IPS-NIHi7 (cell line): ENCODE measurements at regions not wholly inside any gene's neighbourhood (a gene's known extent, or its start where the extent isn't known, plus 50 kb on each side); places are given as distances from the start of the nearest gene placed in this dataset.
"Not testable (repeated sequence)": the region's sequence is repeated elsewhere in the genome, so short reads cannot be mapped to it uniquely, and the experiment has no call there.

Source experiments
- DNase-seq: peaks from one replicate; pipeline ENCODE4 v3.0.0; 2012; ENCODE audit warnings: mixed read lengths; ENCODE audit errors: extremely low spot score

DNA sequence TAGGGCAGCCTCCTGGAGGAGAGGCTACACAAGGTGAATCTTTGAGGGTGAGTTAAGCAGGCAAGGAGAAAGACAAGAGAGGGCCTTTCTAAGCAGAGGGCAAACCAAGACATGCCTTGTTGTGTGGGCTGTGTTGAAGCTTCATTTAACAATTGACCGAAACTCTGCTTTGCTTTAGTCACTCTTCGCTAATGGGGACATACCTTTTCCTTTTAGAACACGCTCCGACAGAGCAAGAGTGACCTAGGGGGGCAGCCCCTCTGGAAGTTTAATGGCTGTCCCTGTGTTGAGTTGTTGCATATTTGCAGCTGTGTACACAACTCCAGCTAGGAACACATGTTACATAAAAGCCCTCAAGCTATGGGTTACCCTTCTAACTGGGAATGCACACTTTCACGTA lies 218.1 kb upstream of the WWC1 start:
- DNase-seq = no peak

GRCh38 chr5:168073991-168074800 lies 217.2 kb upstream of the WWC1 start:
- no peak for DNase-seq

DNA sequence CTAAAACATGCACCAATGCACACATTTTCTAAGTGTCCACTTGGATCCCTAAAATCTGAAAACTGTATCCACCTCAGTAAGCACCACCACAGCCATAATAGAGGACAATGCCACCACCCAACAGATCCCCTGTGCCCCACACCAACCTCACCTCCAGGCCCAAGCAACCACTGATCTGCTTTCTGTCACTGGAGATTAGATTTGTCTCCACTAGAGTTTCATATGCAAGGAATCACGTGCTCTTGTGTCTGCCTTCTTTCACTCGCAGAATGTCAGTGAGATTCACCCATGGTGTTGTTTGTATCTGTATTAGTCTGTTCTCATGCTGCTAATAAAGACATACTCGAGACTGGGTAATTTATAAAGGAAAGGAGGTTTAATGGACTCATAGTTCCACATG lies 216.1 kb upstream of the WWC1 start:
- no peak for DNase-seq

GRCh38 chr5:168076561-168076991 lies 214.9 kb upstream of the WWC1 start:
- peak; percentile 74 for DNase-seq

GRCh38 chr5:168085261-168086031 lies 206.0 kb upstream of the WWC1 start:
- no peak for DNase-seq

- DNase-seq = peak; percentile 51
Observed at GRCh38 chr5:168086104-168086610, 205.3 kb upstream of the WWC1 start.

- DNase-seq = no peak
Observed at GRCh38 chr5:168086746-168087145, 204.7 kb upstream of the WWC1 start.

DNA sequence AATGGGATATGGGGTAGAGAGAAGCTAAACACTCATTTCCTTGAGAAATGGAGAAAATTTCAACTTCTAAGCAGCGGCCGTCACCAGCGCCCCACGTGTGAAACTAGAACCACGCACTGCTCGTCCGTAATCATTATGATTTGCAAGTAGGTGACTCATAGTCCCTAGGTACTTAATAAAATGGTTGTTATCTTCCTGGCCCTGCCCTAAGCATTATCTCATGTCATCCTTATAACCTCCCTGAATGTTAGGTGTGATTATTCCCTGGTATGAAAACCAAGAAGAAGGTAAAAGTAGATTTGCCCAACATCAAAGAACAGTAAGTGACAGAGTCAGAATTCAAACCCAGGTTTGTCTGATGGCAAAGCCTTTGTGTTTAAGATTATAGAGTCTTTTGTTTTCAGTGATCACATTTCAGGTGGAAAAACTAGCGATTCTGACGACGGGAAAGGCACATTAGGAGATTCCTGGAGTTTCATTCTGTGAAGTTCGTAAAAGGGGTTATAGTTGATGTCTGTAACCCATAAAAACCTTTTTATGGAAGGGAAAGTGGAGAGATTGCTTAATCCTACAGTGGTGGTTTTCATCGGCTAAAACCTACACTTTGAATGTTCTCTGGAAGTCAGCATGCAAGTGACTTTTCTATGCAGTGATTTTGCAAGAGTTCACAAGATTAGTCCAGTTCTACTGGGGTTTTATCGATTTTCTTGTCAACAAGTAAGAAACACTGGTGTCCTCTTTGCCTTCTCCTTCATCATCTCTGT lies 202.9 kb upstream of the WWC1 start:
- no peak for DNase-seq

DNA sequence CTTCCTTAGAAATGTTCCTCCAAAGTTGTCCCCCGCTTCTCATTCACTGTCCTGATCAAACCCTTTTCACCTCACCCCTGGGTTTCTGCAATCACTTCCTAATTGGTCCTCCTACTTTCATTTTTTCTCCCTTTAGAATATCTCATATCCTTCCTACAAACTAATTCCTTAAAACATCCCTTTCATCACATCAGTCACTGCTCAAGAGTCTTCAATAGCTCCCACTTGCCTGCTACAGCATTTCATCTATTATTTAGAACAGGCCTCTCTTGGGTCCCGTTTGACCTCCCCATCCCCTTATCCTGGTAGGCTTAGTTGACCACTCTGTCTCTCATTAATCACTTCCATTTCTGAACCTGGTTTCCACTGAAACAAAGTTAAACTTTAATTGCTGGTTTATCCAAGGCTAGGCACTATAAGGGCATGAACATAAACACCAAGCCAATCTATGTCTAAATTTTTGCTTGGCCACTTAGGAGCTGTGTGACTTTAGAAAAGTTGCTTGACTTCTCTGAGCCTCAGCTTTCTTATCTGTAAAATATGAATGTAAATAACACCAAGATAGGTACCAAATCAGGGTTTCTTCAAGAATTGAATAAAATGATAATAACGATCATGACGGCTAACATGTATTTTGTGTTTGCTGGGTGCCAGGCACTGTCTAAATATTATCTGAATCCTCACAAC lies 202.1 kb upstream of the WWC1 start:
- DNase-seq = no peak

GRCh38 chr5:168092209-168093185 lies 198.9 kb upstream of the WWC1 start:
- no peak for DNase-seq

- no peak for DNase-seq
Observed at GRCh38 chr5:168093200-168093910, 198.1 kb upstream of the WWC1 start.

GRCh38 chr5:168096525-168096924 lies 194.9 kb upstream of the WWC1 start:
- DNase-seq = no peak

DNA sequence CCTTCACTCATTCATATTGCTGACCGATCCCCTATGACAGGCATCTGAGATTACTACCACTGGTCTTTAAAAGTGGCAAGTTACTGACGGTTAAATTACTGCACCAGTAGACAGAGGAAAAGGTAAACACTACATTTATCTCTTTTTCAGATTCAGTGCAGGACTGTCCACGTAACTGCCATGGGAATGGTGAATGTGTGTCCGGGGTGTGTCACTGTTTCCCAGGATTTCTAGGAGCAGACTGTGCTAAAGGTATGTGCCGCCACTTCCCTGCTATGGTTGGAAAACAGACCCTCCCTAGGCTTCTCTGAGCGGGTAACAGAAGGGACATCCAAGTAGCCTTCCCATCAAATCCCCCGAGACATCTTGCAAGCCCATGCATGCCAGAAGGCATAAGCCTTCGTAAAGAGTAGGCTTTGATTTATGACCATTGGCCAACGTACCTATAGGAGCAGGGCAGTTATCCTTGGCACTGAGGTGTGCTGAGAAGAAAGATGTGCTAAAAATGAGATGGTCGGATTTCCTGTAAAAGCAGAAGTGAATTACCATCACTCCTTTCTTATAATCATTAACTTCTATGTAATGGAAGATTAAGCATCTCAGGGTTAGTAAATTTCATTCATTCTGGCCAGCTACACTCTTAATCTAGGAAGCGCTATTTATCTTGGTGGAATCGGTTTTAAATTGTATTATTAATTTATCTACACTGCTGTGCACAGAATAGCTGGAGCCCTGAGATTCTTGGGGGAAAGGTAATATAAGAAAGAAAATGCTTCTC lies 193.4 kb upstream of the WWC1 start:
- no peak for DNase-seq

DNA sequence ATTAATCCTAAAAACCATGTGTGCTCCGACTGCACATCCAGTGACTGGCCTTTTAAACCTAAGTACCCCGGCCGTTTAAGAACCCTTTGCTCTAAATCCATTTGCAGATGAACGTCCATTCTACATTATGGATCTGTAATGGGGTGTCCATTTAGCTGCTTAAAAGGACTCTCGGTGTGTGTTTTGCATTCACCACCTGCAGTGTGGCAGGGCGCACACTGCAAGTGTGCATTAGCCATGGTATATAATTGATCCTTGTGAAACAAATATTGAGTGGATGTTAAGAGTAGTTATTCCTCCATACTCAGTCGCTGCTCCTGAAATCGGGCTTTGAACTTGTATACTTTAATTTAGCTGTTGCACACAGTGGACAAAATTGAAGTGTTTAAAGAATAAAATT lies 190.1 kb upstream of the WWC1 start:
- DNase-seq = no peak

GRCh38 chr5:168103018-168103417 lies 188.4 kb upstream of the WWC1 start:
- DNase-seq = not testable (repeated sequence)

GRCh38 chr5:168104350-168104749 lies 187.1 kb upstream of the WWC1 start:
- no peak for DNase-seq

- peak; percentile 55 for DNase-seq
Observed at GRCh38 chr5:168104811-168105481, 186.5 kb upstream of the WWC1 start.
